Stimulated activated CD4-positive, alpha-beta T cell treated with anti-CD3 and anti-CD28 coated beads, Interleukin-4, amount 100 ng/mL, for 24 hours (primary cell): ENCODE measurements at regions not wholly inside any gene's neighbourhood (a gene's known extent, or its start where the extent isn't known, plus 50 kb on each side); places are given as distances from the start of the nearest gene placed in this dataset.

ENCODE experiments used
- DNase-seq: peaks from one replicate; pipeline ENCODE4 v3.0.0-alpha.2; 2020

- no peak for DNase-seq
These were observed 241.2 kb upstream of the HS6ST1 start for GRCh38 chr2:128559533-128560515.

GRCh38 chr2:128560718-128561117 is 242.1 kb upstream of the HS6ST1 start:
- DNase-seq: no peak

- no peak for DNase-seq
These were observed 244.0 kb upstream of the HS6ST1 start for GRCh38 chr2:128562471-128563347.

GRCh38 chr2:128563348-128563687 is 244.7 kb upstream of the HS6ST1 start:
- no peak for DNase-seq

GRCh38 chr2:128564131-128564530 is 245.5 kb upstream of the HS6ST1 start:
- no peak for DNase-seq

GRCh38 chr2:128564551-128564950 is 245.9 kb upstream of the HS6ST1 start:
- no peak for DNase-seq

GRCh38 chr2:128565441-128565840 is 246.8 kb upstream of the HS6ST1 start:
- DNase-seq: no peak

- DNase-seq: no peak
These were observed 248.0 kb upstream of the HS6ST1 start for GRCh38 chr2:128566671-128567070.

GRCh38 chr2:128568106-128568505 is 249.4 kb upstream of the HS6ST1 start:
- no peak for DNase-seq

GRCh38 chr2:128573116-128573515 is 254.4 kb upstream of the HS6ST1 start:
- DNase-seq: no peak

GRCh38 chr2:128573531-128573930 is 254.9 kb upstream of the HS6ST1 start:
- no peak for DNase-seq

- no peak for DNase-seq
These were observed 258.7 kb upstream of the HS6ST1 start for GRCh38 chr2:128577141-128577930.

GRCh38 chr2:128578406-128579390 is 260.0 kb upstream of the HS6ST1 start:
- DNase-seq: no peak

- no peak for DNase-seq
These were observed 261.2 kb upstream of the HS6ST1 start for GRCh38 chr2:128579825-128580224.

- no peak for DNase-seq
These were observed 262.6 kb upstream of the HS6ST1 start for GRCh38 chr2:128580988-128581848.

- DNase-seq: no peak
These were observed 263.2 kb upstream of the HS6ST1 start for GRCh38 chr2:128581849-128582244.

- no peak for DNase-seq
These were observed 265.7 kb upstream of the HS6ST1 start for GRCh38 chr2:128584296-128584890.

GRCh38 chr2:128585706-128586105 is 267.0 kb upstream of the HS6ST1 start:
- no peak for DNase-seq

GRCh38 chr2:128589681-128590080 is 271.0 kb upstream of the HS6ST1 start:
- DNase-seq: no peak

- DNase-seq: no peak
These were observed 271.8 kb upstream of the HS6ST1 start for GRCh38 chr2:128590309-128591021.
